Naive thymus-derived CD4-positive, alpha-beta T cell (primary cell): ENCODE measurements at regions not wholly inside any gene's neighbourhood (a gene's known extent, or its start where the extent isn't known, plus 50 kb on each side); places are given as distances from the start of the nearest gene placed in this dataset.

ENCODE experiments used
- ATAC-seq: fragments of 150-1000 bp; cut with Tn5 transposase; 2 replicates; pipeline ENCODE4 v1.10.0; 2021; ENCODE audit warnings: mild to moderate bottlenecking, moderate library complexity
- CTCF ChIA-PET: fragments of 350-600 bp; sonication (Branson Sonifier 250); formaldehyde crosslinking; loops from one replicate; lab custom pipeline; 2021; ENCODE audit warnings: antibody characterized with exemption; lab: Charles Lee
- POLR2A ChIA-PET: fragments of 350-600 bp; sonication (Branson Sonifier 250); formaldehyde crosslinking; loops from one replicate; lab custom pipeline; 2021; ENCODE audit warnings: antibody characterized with exemption, inconsistent platforms; lab: Charles Lee
- DNase-seq, 9 donors: peaks; one replicate each; pipeline versions ENCODE4 v3.0.0 to v3.0.0-alpha.2; 2020 to 2022; ENCODE audit warnings: mixed read lengths in 1 of 9
- H3K27ac ChIP-seq: one replicate; pipeline ENCODE4 v1.7.0; 2013; ENCODE audit warnings: mild to moderate bottlenecking, low read depth, low read length, moderate library complexity
- H3K27me3 ChIP-seq, 2 donors: one replicate each; pipeline ENCODE4 v1.7.0; 2013; ENCODE audit warnings: low read length in 2 of 2, mild to moderate bottlenecking in 2 of 2, moderate library complexity in 2 of 2; ENCODE audit not compliant: control insufficient read depth in 2 of 2, insufficient read depth in 2 of 2
- H3K36me3 ChIP-seq, 3 experiments: 1 replicate in 2 of 3; 2 replicates in 1 of 3; pipeline ENCODE4 v1.7.0; 2013; ENCODE audit warnings: low read length in 3 of 3, mild to moderate bottlenecking in 3 of 3, moderate library complexity in 1 of 3; ENCODE audit not compliant: insufficient read depth in 3 of 3, control insufficient read depth in 2 of 3
- H3K4me1 ChIP-seq, 2 donors: one replicate each; pipeline ENCODE4 v1.7.0; 2013; ENCODE audit warnings: low read length in 2 of 2, mild to moderate bottlenecking in 2 of 2, moderate library complexity in 1 of 2; ENCODE audit not compliant: control insufficient read depth in 2 of 2, insufficient read depth in 2 of 2
- H3K4me3 ChIP-seq: 2 replicates; pipeline ENCODE4 v1.7.0; 2013; ENCODE audit warnings: mild to moderate bottlenecking, low read length
- H3K9me3 ChIP-seq, 3 experiments: 1 replicate in 2 of 3; 2 replicates in 1 of 3; pipeline ENCODE4 v1.7.0; 2013; ENCODE audit warnings: low read length in 3 of 3; ENCODE audit not compliant: control insufficient read depth in 2 of 3
- H3K27ac Mint-ChIP-seq, 9 donors: one replicate each; pipeline ENCODE4 v1.8.0; 2020 to 2022; ENCODE audit warnings: mixed read lengths in 9 of 9, mild to moderate bottlenecking in 8 of 9, moderate library complexity in 5 of 9, inconsistent platforms in 2 of 9
- H3K27me3 Mint-ChIP-seq, 5 donors: one replicate each; pipeline ENCODE4 v1.8.0; 2021 to 2022; ENCODE audit warnings: mixed read lengths in 5 of 5, mild to moderate bottlenecking in 1 of 5
- H3K36me3 Mint-ChIP-seq, 5 donors: one replicate each; pipeline ENCODE4 v1.8.0; 2020 to 2022; ENCODE audit warnings: mixed read lengths in 5 of 5, mild to moderate bottlenecking in 3 of 5, inconsistent platforms in 1 of 5
- H3K4me1 Mint-ChIP-seq, 7 donors: one replicate each; pipeline ENCODE4 v1.8.0; 2020 to 2022; ENCODE audit warnings: mixed read lengths in 7 of 7, mild to moderate bottlenecking in 3 of 7, inconsistent platforms in 1 of 7
- H3K4me3 Mint-ChIP-seq, 10 donors: one replicate each; pipeline ENCODE4 v1.8.0; 2020 to 2022; ENCODE audit warnings: mild to moderate bottlenecking in 10 of 10, mixed read lengths in 10 of 10, moderate library complexity in 6 of 10, inconsistent platforms in 2 of 10
- H3K9me3 Mint-ChIP-seq, 11 donors: one replicate each; pipeline ENCODE4 v1.8.0; 2020 to 2022; ENCODE audit warnings: mixed read lengths in 11 of 11, mild to moderate bottlenecking in 4 of 11, inconsistent platforms in 1 of 11, moderate library complexity in 1 of 11
- intact Hi-C, 2 donors: fragments of 100-400 bp; cut with micrococcal nuclease; formaldehyde crosslinking; loops; one replicate each; pipeline ENCODE4 v1.15.1; 2023

DNA sequence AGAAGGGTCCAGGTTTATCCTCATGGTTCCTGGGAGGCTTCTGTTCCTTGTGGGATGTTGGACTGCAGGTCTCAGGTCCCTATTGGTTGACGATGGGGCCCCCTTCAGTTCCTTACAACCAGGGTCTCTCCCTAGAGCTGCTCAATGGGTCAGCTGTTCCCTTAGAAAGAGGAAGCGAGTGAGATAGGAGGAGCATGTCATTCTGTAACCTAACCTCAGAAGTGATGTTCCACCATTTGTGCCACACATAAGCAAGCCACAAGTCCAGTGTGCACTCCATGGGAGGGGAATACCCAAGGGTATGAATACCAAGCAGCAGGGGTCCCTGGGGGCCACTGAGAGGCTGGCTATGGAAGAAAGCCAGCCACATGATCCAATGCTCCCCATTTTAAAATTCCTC, 192.7 kb downstream of the GATA3 start:
- H3K27ac Mint-ChIP-seq, result peak overlapping the region in 2 of 9 donors; percentile 25 to 41
- no peaks in the 10 kb centered on the region for H3K27me3 Mint-ChIP-seq
- Histone ChIP-seq H3K4me3 (no peak overlapping the region), H3K36me3 (no peaks in the 10 kb centered on the region), H3K27ac (no peak overlapping the region), H3K27me3 (no peaks in the 10 kb centered on the region), H3K4me1 (peaks cover 27 to 32% of the 10 kb centered on the region in 2 donors), H3K9me3 (no peaks in the 10 kb centered on the region)
- peaks cover 19 to 63% (median 47%) of the 10 kb centered on the region in 7 donors for H3K4me1 Mint-ChIP-seq
- intact Hi-C loops, result loop anchor here (5.0 kb wide), 2 partner anchors 195 to 225 kb away; partner anchors contain the start of gene GATA3 (in 1 of the 2)
- H3K36me3 Mint-ChIP-seq, result peaks cover 0 to 42% (median 0%) of the 10 kb centered on the region in 5 donors
- DNase-seq (no peak), ATAC-seq (no peak)
- H3K9me3 Mint-ChIP-seq, result peaks cover 0 to 18% (median 3%) of the 10 kb centered on the region in 11 donors
- ChIA-PET CTCF (no interaction called here), POLR2A (no interaction called here)
- H3K4me3 Mint-ChIP-seq, result peak overlapping the region in 1 of 10 donors; percentile 16

DNA sequence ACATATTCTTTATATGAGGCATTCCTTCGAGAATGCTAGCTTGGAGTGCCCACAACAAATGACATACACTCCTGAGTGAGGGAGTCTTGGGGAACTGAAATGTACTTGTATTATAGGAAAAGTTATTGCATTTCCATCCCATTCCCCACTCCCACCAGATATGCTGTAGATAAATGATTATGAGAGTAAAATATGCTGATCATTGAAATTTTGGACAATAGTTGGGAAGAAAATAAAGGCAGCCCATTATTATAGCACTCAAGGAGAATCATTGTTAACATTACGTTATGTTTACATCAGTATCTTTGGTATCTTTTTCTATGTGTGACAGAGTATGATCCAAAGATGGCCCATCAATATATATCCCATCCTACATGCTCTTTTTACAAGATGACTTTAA, 194.4 kb downstream of the GATA3 start:
- peaks cover 0 to 35% (median 0%) of the 10 kb centered on the region in 5 donors for H3K36me3 Mint-ChIP-seq
- POLR2A ChIA-PET, result interaction anchor here (1.2 kb wide), 1 partner anchor 11 kb away, joined by 4 read pairs; no protein-coding TSS in a partner anchor
- Histone ChIP-seq H3K4me3 (no peak overlapping the region), H3K27ac (no peak overlapping the region), H3K9me3 (no peaks in the 10 kb centered on the region), H3K4me1 (peaks cover 22 to 26% of the 10 kb centered on the region in 2 donors), H3K27me3 (no peaks in the 10 kb centered on the region), H3K36me3 (no peaks in the 10 kb centered on the region)
- no peak for ATAC-seq
- no peak for DNase-seq
- H3K4me3 Mint-ChIP-seq, result no peak overlapping the region
- H3K9me3 Mint-ChIP-seq, result peaks cover 0 to 16% (median 3%) of the 10 kb centered on the region in 11 donors
- H3K27ac Mint-ChIP-seq, result no peak overlapping the region
- H3K27me3 Mint-ChIP-seq, result no peaks in the 10 kb centered on the region
- H3K4me1 Mint-ChIP-seq, result peaks cover 12 to 52% (median 37%) of the 10 kb centered on the region in 7 donors
- intact Hi-C loops, result loop anchor here (5.0 kb wide), 2 partner anchors 197 to 223 kb away; partner anchors contain the start of gene GATA3 (in 1 of the 2)
- CTCF ChIA-PET, result no interaction called here

DNA sequence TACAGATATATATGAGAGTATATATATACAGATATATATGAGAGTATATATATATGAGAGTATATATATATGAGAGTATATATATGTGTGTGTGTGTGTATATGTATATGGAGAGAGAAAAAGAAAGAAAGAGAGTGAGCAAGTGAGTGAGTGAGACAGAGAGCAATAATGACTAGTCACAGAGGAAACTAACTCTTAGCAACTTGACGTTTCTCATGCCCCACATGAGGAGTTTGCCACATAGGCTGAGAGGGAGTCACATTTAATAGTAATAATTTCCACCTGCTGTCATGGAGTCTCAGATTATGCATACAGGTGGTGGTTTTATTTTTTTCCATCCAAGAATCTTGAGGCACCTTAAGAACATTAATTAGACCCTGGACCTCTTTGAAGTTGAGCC, 199.9 kb downstream of the GATA3 start:
- no peak for ATAC-seq

DNA sequence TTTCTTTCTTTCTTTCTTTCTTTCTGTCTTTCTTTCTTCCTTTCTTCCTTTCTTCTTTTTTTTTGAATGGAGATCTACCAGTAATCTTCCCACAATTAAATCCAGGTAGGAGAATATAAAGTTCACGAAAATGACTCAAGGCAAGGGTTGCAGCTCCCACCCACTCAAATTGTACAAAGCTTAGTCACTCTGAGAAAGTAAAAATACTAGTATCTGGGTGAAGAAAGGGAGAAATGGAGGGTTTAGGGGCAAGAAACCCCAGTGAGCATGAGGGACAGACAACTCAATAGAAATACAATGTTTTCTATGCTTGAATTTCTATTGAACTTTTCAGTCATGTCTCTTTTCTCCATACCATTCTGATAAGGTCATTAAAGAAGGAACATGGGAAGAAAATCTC, 200.8 kb downstream of the GATA3 start:
- Mint-ChIP-seq H3K4me1 (peaks cover 0 to 34% (median 10%) of the 10 kb centered on the region in 7 donors), H3K27ac (peak overlapping the region in 1 of 9 donors; percentile 41), H3K27me3 (peaks cover 0 to 4% (median 0%) of the 10 kb centered on the region in 5 donors), H3K4me3 (peak overlapping the region in 1 of 10 donors; percentile 15), H3K36me3 (peaks cover 0 to 13% (median 0%) of the 10 kb centered on the region in 5 donors), H3K9me3 (peaks cover 0 to 8% (median 2%) of the 10 kb centered on the region in 11 donors)
- ATAC-seq (no peak), DNase-seq (no peak)
- no peak overlapping the region for H3K4me3 ChIP-seq
- no peaks in the 10 kb centered on the region for H3K9me3 ChIP-seq
- no peaks in the 10 kb centered on the region for H3K36me3 ChIP-seq
- H3K27me3 ChIP-seq, result no peaks in the 10 kb centered on the region
- ChIA-PET CTCF (no interaction called here), POLR2A (interaction anchor here (0.5 kb wide), 1 partner anchor 185 kb away, joined by 3 read pairs; no protein-coding TSS in a partner anchor)
- intact Hi-C loops, result no loop called here
- no peak overlapping the region for H3K27ac ChIP-seq
- no peaks in the 10 kb centered on the region for H3K4me1 ChIP-seq

More for the DNA sequence above, 199.9 kb downstream of the GATA3 start:
- Mint-ChIP-seq H3K27me3 (peaks cover 0 to 4% (median 0%) of the 10 kb centered on the region in 5 donors), H3K4me1 (peaks cover 0 to 36% (median 10%) of the 10 kb centered on the region in 7 donors), H3K27ac (peak overlapping the region in 1 of 9 donors; percentile 6), H3K4me3 (no peak overlapping the region), H3K9me3 (peaks cover 0 to 11% (median 3%) of the 10 kb centered on the region in 11 donors), H3K36me3 (peaks cover 0 to 21% (median 0%) of the 10 kb centered on the region in 5 donors)
- no peak overlapping the region for H3K4me3 ChIP-seq
- no peak overlapping the region for H3K27ac ChIP-seq
- H3K27me3 ChIP-seq, result no peaks in the 10 kb centered on the region
- intact Hi-C loops, result no loop called here
- ChIA-PET POLR2A (no interaction called here), CTCF (no interaction called here)
- DNase-seq, result no peak
- H3K36me3 ChIP-seq, result no peaks in the 10 kb centered on the region
- H3K9me3 ChIP-seq, result no peaks in the 10 kb centered on the region
- H3K4me1 ChIP-seq, result no peaks in the 10 kb centered on the region

DNA sequence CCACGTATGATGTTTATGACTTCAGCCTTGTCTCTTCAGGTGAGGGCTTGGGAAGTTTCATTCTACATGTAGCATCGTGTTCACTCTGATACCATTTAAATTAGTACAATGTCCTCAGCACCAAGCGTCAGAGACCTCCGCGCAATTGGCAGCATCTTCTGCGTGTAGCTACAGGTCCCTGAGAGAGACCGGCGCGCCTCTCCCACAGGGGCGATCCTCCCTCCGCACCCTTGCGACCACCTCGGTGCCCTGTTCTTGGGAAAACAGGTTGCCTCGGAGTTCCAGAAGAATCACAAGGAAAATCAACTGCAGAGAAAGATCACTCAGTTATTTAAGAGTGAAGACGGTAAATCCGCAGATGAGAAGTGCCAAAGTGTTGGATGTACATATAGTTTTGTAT, 206.2 kb downstream of the GATA3 start:
- peaks cover 0 to 4% (median 0%) of the 10 kb centered on the region in 5 donors for H3K27me3 Mint-ChIP-seq
- CTCF ChIA-PET, result no interaction called here

DNA sequence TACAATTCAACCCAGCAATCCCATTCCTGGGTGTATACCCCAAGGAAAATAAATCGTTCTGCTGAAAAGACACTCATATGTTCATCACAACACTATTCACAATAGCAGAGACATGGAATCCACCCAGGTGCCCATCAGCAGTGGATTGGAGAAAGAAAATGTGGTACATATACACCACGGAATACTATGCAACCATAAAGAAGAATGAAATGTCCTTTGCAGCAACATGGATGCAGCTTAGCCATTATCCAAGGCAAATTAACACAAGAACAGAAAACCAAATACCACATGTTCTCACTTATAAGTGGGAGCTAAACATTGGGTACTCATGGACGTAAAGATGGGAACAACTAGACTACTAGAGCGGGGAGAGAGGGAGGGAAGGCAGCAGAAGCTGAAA, 207.8 kb downstream of the GATA3 start:
- H3K4me3 ChIP-seq, result no peak overlapping the region
- H3K27me3 Mint-ChIP-seq, result peaks cover 0 to 6% (median 0%) of the 10 kb centered on the region in 5 donors
- no peak for ATAC-seq
- no peak overlapping the region for H3K27ac ChIP-seq
- intact Hi-C loops, result no loop called here
- no peaks in the 10 kb centered on the region for H3K4me1 ChIP-seq
- no peaks in the 10 kb centered on the region for H3K27me3 ChIP-seq
- ChIA-PET CTCF (no interaction called here), POLR2A (no interaction called here)
- H3K4me3 Mint-ChIP-seq, result no peak overlapping the region
- no peak overlapping the region for H3K27ac Mint-ChIP-seq
- H3K36me3 ChIP-seq, result no peaks in the 10 kb centered on the region
- no peaks in the 10 kb centered on the region for H3K36me3 Mint-ChIP-seq
- no peaks in the 10 kb centered on the region for H3K9me3 ChIP-seq
- DNase-seq, result no peak
- H3K9me3 Mint-ChIP-seq, result peaks cover 0 to 6% (median 2%) of the 10 kb centered on the region in 11 donors
- peaks cover 0 to 8% (median 0%) of the 10 kb centered on the region in 7 donors for H3K4me1 Mint-ChIP-seq

More for the DNA sequence above, 206.2 kb downstream of the GATA3 start:
- H3K27me3 ChIP-seq, result no peaks in the 10 kb centered on the region
- no peaks in the 10 kb centered on the region for H3K36me3 ChIP-seq
- Mint-ChIP-seq H3K4me1 (peaks cover 0 to 17% (median 0%) of the 10 kb centered on the region in 7 donors), H3K9me3 (peaks cover 0 to 8% (median 2%) of the 10 kb centered on the region in 11 donors), H3K36me3 (peaks cover 0 to 9% (median 0%) of the 10 kb centered on the region in 5 donors), H3K4me3 (no peak overlapping the region), H3K27ac (no peak overlapping the region)
- H3K4me1 ChIP-seq, result no peaks in the 10 kb centered on the region
- H3K4me3 ChIP-seq, result no peak overlapping the region
- POLR2A ChIA-PET, result no interaction called here
- DNase-seq (no peak), ATAC-seq (no peak)
- no peak overlapping the region for H3K27ac ChIP-seq
- no peaks in the 10 kb centered on the region for H3K9me3 ChIP-seq
- intact Hi-C loops, result no loop called here

DNA sequence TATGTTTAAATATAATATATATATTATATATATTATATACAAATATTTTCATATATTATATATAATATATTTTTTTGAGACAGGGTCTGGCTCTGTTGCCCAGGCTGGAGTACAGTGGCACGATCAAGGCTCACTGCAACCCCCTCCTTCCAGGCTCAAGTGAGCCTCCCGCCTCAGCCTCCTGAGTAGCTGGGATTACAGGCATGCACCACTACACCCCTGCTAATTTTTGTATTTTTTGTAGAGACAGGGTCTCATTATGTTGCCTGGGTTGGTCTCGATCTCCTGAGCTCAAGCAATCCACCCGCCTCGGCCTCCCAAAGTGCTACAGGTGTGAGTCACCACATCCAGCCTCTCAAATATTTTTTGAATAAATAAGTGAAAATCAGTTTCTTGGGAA, 215.5 kb downstream of the GATA3 start:
- peaks cover 0 to 4% (median 0%) of the 10 kb centered on the region in 5 donors for H3K36me3 Mint-ChIP-seq
- Histone ChIP-seq H3K27me3 (no peaks in the 10 kb centered on the region), H3K4me3 (no peak overlapping the region), H3K36me3 (no peaks in the 10 kb centered on the region), H3K9me3 (no peaks in the 10 kb centered on the region), H3K27ac (no peak overlapping the region), H3K4me1 (no peaks in the 10 kb centered on the region)
- intact Hi-C loops, result no loop called here
- CTCF ChIA-PET, result no interaction called here
- H3K27me3 Mint-ChIP-seq, result peaks cover 0 to 12% (median 0%) of the 10 kb centered on the region in 5 donors
- no peak overlapping the region for H3K4me3 Mint-ChIP-seq
- no peak overlapping the region for H3K27ac Mint-ChIP-seq
- POLR2A ChIA-PET, result no interaction called here
- ATAC-seq (no peak), DNase-seq (no peak)
- H3K4me1 Mint-ChIP-seq, result peaks cover 0 to 1% (median 0%) of the 10 kb centered on the region in 7 donors
- peaks cover 0 to 5% (median 0%) of the 10 kb centered on the region in 11 donors for H3K9me3 Mint-ChIP-seq
